Spleen (tissue), 7 donors: ENCODE measurements at regions not wholly inside any gene's neighbourhood (a gene's known extent, or its start where the extent isn't known, plus 50 kb on each side); places are given as distances from the start of the nearest gene placed in this dataset.

Experiments used
- POLR2A ChIP-seq, 3 donors: fragments of 450-650 bp; IDR thresholded peaks; one replicate each; pipeline ENCODE4 v1.5.1; 2017; ENCODE audit warnings: antibody characterized with exemption in 3 of 3, mild to moderate bottlenecking in 1 of 3
- POLR2AphosphoS5 ChIP-seq, 3 donors: sonication (generic); formaldehyde crosslinking; IDR thresholded peaks; one replicate each; pipeline ENCODE4 v1.5.1; 2017; ENCODE audit warnings: antibody characterized with exemption in 3 of 3
- TF ChIP-seq, protein P1 (sequence below), 11 experiments: fragments of 200-600 bp in 7 of 11; fragments of 450-650 bp in 4 of 11; sonication (generic) in 4 of 11; IDR thresholded peaks in 8 of 11; conservative IDR thresholded peaks in 3 of 11; 1 replicate in 7 of 11; 2 replicates in 4 of 11; pipeline versions ENCODE4 v1.4.0 to v1.8.0; 2016 to 2021; ENCODE audit warnings: antibody characterized with exemption in 11 of 11, inconsistent platforms in 4 of 11, mild to moderate bottlenecking in 1 of 11
- donor health status: DM: no; HTN: no; CAD: no; lungs with moderate emphysema.
- donor health status: DM: no; HTN: no; CAD: no.
- donor health status: DM: no; HTN: no; CAD: no.

DNA sequence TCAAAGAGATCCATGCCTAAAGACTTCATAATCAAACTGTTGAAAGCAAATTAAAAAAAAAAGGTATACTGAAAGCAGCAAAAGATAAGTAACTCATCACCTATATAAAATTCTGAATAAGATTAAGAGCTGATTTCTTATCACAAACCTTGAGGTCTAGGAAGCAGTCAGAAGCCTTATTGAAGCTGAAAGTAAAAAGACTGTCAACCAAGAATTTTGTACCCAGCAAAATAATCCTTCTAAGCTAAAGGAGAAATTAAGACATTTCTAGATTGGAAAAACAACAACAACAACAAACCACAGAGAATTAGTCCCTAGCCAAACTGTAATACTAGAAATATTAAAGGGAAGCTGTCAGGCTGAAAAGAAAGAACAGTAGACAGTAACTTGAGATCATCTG, 622.9 kb downstream of the PCDH7 start:
- no peak for TF ChIP-seq POLR2A (IDR thresholded peaks at IDR 0.05)
- TF ChIP-seq, protein P1, sequence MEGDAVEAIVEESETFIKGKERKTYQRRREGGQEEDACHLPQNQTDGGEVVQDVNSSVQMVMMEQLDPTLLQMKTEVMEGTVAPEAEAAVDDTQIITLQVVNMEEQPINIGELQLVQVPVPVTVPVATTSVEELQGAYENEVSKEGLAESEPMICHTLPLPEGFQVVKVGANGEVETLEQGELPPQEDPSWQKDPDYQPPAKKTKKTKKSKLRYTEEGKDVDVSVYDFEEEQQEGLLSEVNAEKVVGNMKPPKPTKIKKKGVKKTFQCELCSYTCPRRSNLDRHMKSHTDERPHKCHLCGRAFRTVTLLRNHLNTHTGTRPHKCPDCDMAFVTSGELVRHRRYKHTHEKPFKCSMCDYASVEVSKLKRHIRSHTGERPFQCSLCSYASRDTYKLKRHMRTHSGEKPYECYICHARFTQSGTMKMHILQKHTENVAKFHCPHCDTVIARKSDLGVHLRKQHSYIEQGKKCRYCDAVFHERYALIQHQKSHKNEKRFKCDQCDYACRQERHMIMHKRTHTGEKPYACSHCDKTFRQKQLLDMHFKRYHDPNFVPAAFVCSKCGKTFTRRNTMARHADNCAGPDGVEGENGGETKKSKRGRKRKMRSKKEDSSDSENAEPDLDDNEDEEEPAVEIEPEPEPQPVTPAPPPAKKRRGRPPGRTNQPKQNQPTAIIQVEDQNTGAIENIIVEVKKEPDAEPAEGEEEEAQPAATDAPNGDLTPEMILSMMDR (IDR thresholded peaks at IDR 0.05 in 8 of 11, conservative IDR thresholded peaks at IDR 0.05 in 3 of 11), result no peak
- TF ChIP-seq POLR2AphosphoS5 (IDR thresholded peaks at IDR 0.05), result no peak
